Tibial nerve (tissue), 3 donors: ENCODE measurements at regions not wholly inside any gene's neighbourhood (a gene's known extent, or its start where the extent isn't known, plus 50 kb on each side); places are given as distances from the start of the nearest gene placed in this dataset.

Source experiments
- CTCF ChIP-seq, 5 experiments: fragments of 200-600 bp in 3 of 5; fragments of 450-650 bp in 2 of 5; sonication (generic) in 3 of 5; IDR thresholded peaks; one replicate each; pipeline ENCODE4 v1.5.1; 2016 to 2019; ENCODE audit warnings: antibody characterized with exemption in 5 of 5, mild to moderate bottlenecking in 3 of 5, moderate library complexity in 2 of 5
- POLR2A ChIP-seq, 2 donors: fragments of 450-650 bp; IDR thresholded peaks; one replicate each; pipeline ENCODE4 v1.6.1; 2017; ENCODE audit warnings: antibody characterized with exemption in 2 of 2, mild to moderate bottlenecking in 2 of 2, moderate library complexity in 2 of 2

DNA sequence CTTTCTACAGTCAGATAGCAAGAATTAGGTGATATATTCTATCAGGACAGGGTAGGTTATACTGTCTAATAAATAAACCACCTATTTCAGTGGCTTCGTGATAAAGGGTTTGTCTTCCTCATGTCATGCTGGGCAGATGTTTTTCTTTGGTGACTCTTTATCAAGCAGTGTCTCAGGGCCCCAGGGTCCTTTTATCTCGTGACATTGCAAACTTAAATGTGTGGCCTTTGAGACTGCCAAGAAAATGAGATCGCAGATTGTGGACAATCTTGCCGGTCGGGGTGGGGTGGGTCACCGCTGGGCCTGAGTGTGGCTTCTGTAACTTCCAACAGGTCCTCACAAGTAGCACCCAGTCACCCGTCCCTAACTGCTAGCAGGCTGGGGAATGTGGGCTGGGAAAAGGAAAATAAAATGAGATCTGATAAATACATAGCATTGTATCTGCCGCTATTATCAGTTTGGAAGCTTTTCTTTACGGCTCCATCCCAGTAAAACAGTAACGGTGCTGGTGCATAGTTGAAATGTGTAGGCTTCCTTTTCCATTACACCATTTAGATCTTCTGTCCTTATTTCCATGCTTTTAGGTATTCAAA lies 50.5 kb upstream of the BMP6 start:
- TF ChIP-seq CTCF (IDR thresholded peaks at IDR 0.05) (no peak), POLR2A (IDR thresholded peaks at IDR 0.05) (no peak)
